ENCODE measurements at regions not wholly inside any gene's neighbourhood (a gene's known extent, or its start where the extent isn't known, plus 50 kb on each side); places are given as distances from the start of the nearest gene placed in this dataset.
"Not testable (repeated sequence)": the region's sequence is repeated elsewhere in the genome, so short reads cannot be mapped to it uniquely, and the experiment has no call there.

- no peak for DNase-seq
Measured at GRCh38 chr2:59354498-59354897, 1113.4 kb upstream of the FANCL start.

GRCh38 chr2:59353306-59353921, 1112.3 kb upstream of the FANCL start:
- no peak for DNase-seq

- DNase-seq: no peak
Measured at GRCh38 chr2:59342166-59342565, 1101.0 kb upstream of the FANCL start.

- DNase-seq: no peak
Measured at GRCh38 chr2:59339837-59340207, 1098.7 kb upstream of the FANCL start.

- DNase-seq: no peak
Measured at GRCh38 chr2:59339121-59339836, 1098.2 kb upstream of the FANCL start.

- no peak for DNase-seq
Measured at GRCh38 chr2:59333007-59333406, 1091.9 kb upstream of the FANCL start.

GRCh38 chr2:59326581-59327365, 1085.6 kb upstream of the FANCL start:
- DNase-seq: not testable (repeated sequence)

- no peak for DNase-seq
Measured at GRCh38 chr2:59322870-59323269, 1081.7 kb upstream of the FANCL start.

GRCh38 chr2:59322005-59322404, 1080.9 kb upstream of the FANCL start:
- no peak for DNase-seq

- DNase-seq: no peak
Measured at GRCh38 chr2:59314031-59314766, 1073.1 kb upstream of the FANCL start.

- no peak for DNase-seq
Measured at GRCh38 chr2:59312967-59313940, 1072.1 kb upstream of the FANCL start.

- DNase-seq: no peak
Measured at GRCh38 chr2:59312029-59312428, 1070.9 kb upstream of the FANCL start.

GRCh38 chr2:59308108-59308507, 1067.0 kb upstream of the FANCL start:
- DNase-seq: no peak

GRCh38 chr2:59307196-59307595, 1066.1 kb upstream of the FANCL start:
- DNase-seq: no peak

- DNase-seq: no peak
Measured at GRCh38 chr2:59303272-59303671, 1062.1 kb upstream of the FANCL start.

- DNase-seq: no peak
Measured at GRCh38 chr2:59302683-59303082, 1061.6 kb upstream of the FANCL start.

- DNase-seq: peak; percentile 41
Measured at GRCh38 chr2:59301466-59302402, 1060.6 kb upstream of the FANCL start.

GRCh38 chr2:59297816-59298215, 1056.7 kb upstream of the FANCL start:
- no peak for DNase-seq

- DNase-seq: no peak
Measured at GRCh38 chr2:59296279-59296678, 1055.2 kb upstream of the FANCL start.

GRCh38 chr2:59295524-59296162, 1054.5 kb upstream of the FANCL start:
- no peak for DNase-seq

All from CD4-positive, alpha-beta T cell treated with Interleukin-15 for 1 hour (primary cell).